Mesenchymal stem cell (in vitro differentiated cells and primary cell): ENCODE measurements at regions not wholly inside any gene's neighbourhood (a gene's known extent, or its start where the extent isn't known, plus 50 kb on each side); places are given as distances from the start of the nearest gene placed in this dataset.

Experiments used
- DNase-seq: peaks from one replicate; pipeline ENCODE4 v3.0.0-alpha.2; 2013
- H2AFZ ChIP-seq: one replicate; pipeline ENCODE4 v1.6.1; 2013; ENCODE audit warnings: low read depth, mild to moderate bottlenecking, control low read depth, inconsistent platforms, low read length, moderate library complexity
- H2AK5ac ChIP-seq: 2 replicates; pipeline ENCODE4 v1.6.1; 2013; ENCODE audit warnings: low read length, moderate library complexity, mild to moderate bottlenecking, inconsistent platforms; ENCODE audit not compliant: severe bottlenecking
- H2BK120ac ChIP-seq: one replicate; pipeline ENCODE4 v1.6.1; 2013; ENCODE audit warnings: low read depth, mild to moderate bottlenecking, inconsistent platforms, low read length, moderate library complexity
- H2BK12ac ChIP-seq, 2 experiments: one replicate each; pipeline ENCODE4 v1.6.1; 2013; ENCODE audit warnings: inconsistent platforms in 2 of 2, low read length in 2 of 2, mild to moderate bottlenecking in 2 of 2, moderate library complexity in 2 of 2, control low read depth in 1 of 2
- H2BK15ac ChIP-seq: one replicate; pipeline ENCODE4 v1.6.1; 2013; ENCODE audit warnings: mild to moderate bottlenecking, low read depth, inconsistent platforms; ENCODE audit not compliant: poor library complexity, severe bottlenecking
- H2BK5ac ChIP-seq: 2 replicates; pipeline ENCODE4 v1.6.1; 2013; ENCODE audit warnings: low read depth, mild to moderate bottlenecking, low read length, control low read depth, inconsistent platforms; ENCODE audit not compliant: poor library complexity, severe bottlenecking
- H3K14ac ChIP-seq, 2 experiments: one replicate each; pipeline ENCODE4 v1.6.1; 2013; ENCODE audit warnings: inconsistent platforms in 2 of 2, low read length in 2 of 2, control low read depth in 1 of 2, mild to moderate bottlenecking in 1 of 2, moderate library complexity in 1 of 2
- H3K18ac ChIP-seq, 2 experiments: one replicate each; pipeline ENCODE4 v1.6.1; 2013; ENCODE audit warnings: inconsistent platforms in 2 of 2, low read length in 2 of 2, control low read depth in 1 of 2, low read depth in 1 of 2, mild to moderate bottlenecking in 1 of 2
- H3K23ac ChIP-seq, 2 experiments: one replicate each; pipeline ENCODE4 v1.6.1; 2013; ENCODE audit warnings: inconsistent platforms in 2 of 2, low read length in 2 of 2, mild to moderate bottlenecking in 2 of 2, moderate library complexity in 2 of 2, control low read depth in 1 of 2
- H3K27ac ChIP-seq: 2 replicates; pipeline ENCODE4 v1.5.1; 2013; ENCODE audit warnings: mild to moderate bottlenecking, moderate library complexity, low read length, control low read depth, inconsistent platforms; ENCODE audit not compliant: poor library complexity, severe bottlenecking
- H3K27me3 ChIP-seq, 2 experiments: 2 replicates each; pipeline versions ENCODE4 v1.6.1 to v1.7.0; 2013; ENCODE audit warnings: low read length in 2 of 2, mild to moderate bottlenecking in 2 of 2, moderate library complexity in 2 of 2, control low read depth in 1 of 2, inconsistent platforms in 1 of 2; ENCODE audit not compliant: control insufficient read depth in 1 of 2, insufficient read depth in 1 of 2
- H3K36me3 ChIP-seq, 2 experiments: 2 replicates each; pipeline versions ENCODE4 v1.6.1 to v1.7.0; 2013; ENCODE audit warnings: low read length in 2 of 2, control low read depth in 1 of 2, inconsistent platforms in 1 of 2, low read depth in 1 of 2, mild to moderate bottlenecking in 1 of 2; ENCODE audit not compliant: insufficient read depth in 2 of 2, control insufficient read depth in 1 of 2
- H3K4ac ChIP-seq, 2 experiments: one replicate each; pipeline ENCODE4 v1.6.1; 2013; ENCODE audit warnings: inconsistent platforms in 2 of 2, low read length in 2 of 2, mild to moderate bottlenecking in 2 of 2, moderate library complexity in 2 of 2, control low read depth in 1 of 2, low read depth in 1 of 2
- H3K4me1 ChIP-seq: 2 replicates; pipeline ENCODE4 v1.6.1; 2013; ENCODE audit warnings: low read depth, low read length, control low read depth; ENCODE audit not compliant: control insufficient read depth, insufficient read depth
- H3K4me2 ChIP-seq: 2 replicates; pipeline ENCODE4 v1.6.1; 2013; ENCODE audit warnings: low read length, mild to moderate bottlenecking, inconsistent platforms; ENCODE audit not compliant: poor library complexity, severe bottlenecking
- H3K4me3 ChIP-seq, 2 experiments: 2 replicates each; pipeline versions ENCODE4 v1.5.1 to v1.7.0; 2013; ENCODE audit warnings: low read length in 2 of 2, mild to moderate bottlenecking in 2 of 2, control low read depth in 1 of 2, low read depth in 1 of 2; ENCODE audit not compliant: insufficient read depth in 1 of 2
- H3K79me1 ChIP-seq: replicated peaks from 2 replicates; pipeline ENCODE4 v1.6.1; 2013; ENCODE audit warnings: mild to moderate bottlenecking, control low read depth, low read length, inconsistent platforms; ENCODE audit not compliant: poor library complexity, severe bottlenecking
- H3K9ac ChIP-seq: 2 replicates; pipeline ENCODE4 v1.7.0; 2013; ENCODE audit warnings: mild to moderate bottlenecking, low read length, moderate library complexity
- H3K9me3 ChIP-seq: 2 replicates; pipeline ENCODE4 v1.7.0; 2013; ENCODE audit warnings: mild to moderate bottlenecking, low read length; ENCODE audit not compliant: control insufficient read depth
- H4K8ac ChIP-seq: one replicate; pipeline ENCODE4 v1.6.1; 2013; ENCODE audit warnings: inconsistent platforms, mild to moderate bottlenecking, low read length, moderate library complexity
- H4K91ac ChIP-seq: one replicate; pipeline ENCODE4 v1.6.1; 2013; ENCODE audit warnings: mild to moderate bottlenecking, low read length, inconsistent platforms
- WGBS: methylation state at CpG from one replicate; pipeline ENCODE4 v1.1.7; 2013; ENCODE audit warnings: mixed read lengths; 5-methylcytosine and 5-hydroxymethylcytosine counted together

DNA sequence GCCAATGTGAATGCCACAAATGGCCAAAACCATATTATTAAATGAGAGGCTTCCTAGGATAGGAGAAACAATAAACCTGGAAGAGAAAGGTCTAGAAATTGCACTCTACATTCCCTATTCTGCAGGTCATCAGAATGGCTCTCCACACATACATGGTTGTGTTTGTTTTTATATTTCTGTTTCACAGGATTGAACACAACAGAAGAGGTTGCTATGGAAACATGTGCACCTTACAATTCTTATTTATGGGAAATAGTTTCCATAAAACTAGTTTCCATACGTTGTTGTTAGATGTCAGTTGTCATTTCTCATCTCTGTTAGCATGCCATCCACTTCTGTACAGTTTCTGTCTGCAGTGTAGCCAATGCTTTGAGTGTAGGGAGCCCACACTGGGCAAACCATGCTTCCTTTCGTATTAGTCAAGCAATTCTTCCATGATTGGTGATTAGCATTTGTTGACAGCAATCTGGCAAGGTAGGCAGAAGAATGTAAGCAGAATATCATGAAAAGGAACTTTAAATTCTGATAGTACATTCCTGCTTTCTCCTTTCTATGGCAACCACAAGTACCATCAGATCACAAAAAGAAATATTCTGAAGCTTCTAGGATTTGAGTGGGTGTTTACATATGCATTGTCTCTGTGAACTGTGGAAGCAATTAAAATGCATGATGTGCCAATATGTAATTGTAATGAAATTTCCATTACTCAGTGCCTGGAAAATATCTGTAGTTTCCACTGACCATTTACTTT is 141.6 kb upstream of the AVPR1A start:
- Histone ChIP-seq H3K18ac (peak overlapping the region in 1 of 2 experiments; percentile 30), H2AK5ac (no peak overlapping the region)

DNA sequence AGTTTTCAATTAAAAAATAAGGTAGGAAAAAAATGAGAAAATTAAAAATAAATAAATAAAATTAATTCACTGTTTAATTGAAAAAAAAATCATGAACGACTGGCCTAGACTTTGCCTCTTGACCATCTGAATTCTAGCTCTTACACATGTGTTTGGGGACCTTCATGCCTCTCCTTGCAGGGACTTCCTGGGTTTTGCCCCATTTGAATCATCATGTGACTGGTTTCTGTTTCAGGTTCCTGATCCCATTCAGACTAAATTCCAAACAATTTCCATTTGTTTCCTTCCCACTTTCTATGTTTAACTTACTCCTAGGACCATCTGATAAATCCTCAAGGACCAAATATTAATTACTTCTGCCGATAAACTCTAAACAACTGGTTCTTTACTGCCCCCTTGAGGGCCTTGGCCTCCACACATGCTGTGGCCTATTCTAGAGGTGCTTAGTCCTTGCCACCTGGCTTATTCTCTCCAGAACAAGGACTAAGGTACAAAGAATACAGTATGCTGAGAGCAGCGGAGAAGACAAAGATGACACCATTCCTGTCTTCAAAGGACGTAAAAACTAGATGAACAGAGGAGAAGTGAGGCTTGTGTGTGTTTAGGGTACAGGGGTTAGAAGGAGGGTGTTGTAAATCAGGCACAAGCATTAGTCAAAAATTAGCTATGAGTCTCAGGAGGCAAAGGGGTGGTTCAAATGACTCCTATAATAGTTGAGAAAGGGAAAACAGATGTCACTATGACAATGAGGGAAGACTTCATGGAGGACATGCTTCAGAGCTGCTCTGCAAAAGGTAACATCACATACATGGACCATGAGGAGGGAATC is 125.8 kb upstream of the AVPR1A start:
- no peaks in the 10 kb centered on the region for H3K4me1 ChIP-seq
- 23% methylated on average over 4 of the region's 4 CpGs for WGBS

More for the DNA sequence above, 141.6 kb upstream of the AVPR1A start:
- no peak overlapping the region for H3K9ac ChIP-seq
- H4K8ac ChIP-seq: no peak overlapping the region
- no peak overlapping the region for H3K14ac ChIP-seq
- no peaks in the 10 kb centered on the region for H3K36me3 ChIP-seq
- H3K23ac ChIP-seq: no peak overlapping the region
- no peaks in the 10 kb centered on the region for H3K27me3 ChIP-seq
- H2AFZ ChIP-seq: no peak overlapping the region
- no peak overlapping the region for H3K4me2 ChIP-seq
- H3K9me3 ChIP-seq: no peaks in the 10 kb centered on the region
- H3K4me1 ChIP-seq: no peaks in the 10 kb centered on the region
- no peak overlapping the region for H3K4ac ChIP-seq
- no peak overlapping the region for H2BK5ac ChIP-seq
- H4K91ac ChIP-seq: no peak overlapping the region
- H2BK15ac ChIP-seq: no peak overlapping the region
- peak; percentile 18 for DNase-seq
- no peak overlapping the region for H3K27ac ChIP-seq
- WGBS: 56% methylated on average over 2 of the region's 2 CpGs
- no peaks in the 10 kb centered on the region for H3K79me1 ChIP-seq
- no peak overlapping the region for H2BK120ac ChIP-seq
- H3K4me3 ChIP-seq: no peak overlapping the region
- no peak overlapping the region for H2BK12ac ChIP-seq

DNA sequence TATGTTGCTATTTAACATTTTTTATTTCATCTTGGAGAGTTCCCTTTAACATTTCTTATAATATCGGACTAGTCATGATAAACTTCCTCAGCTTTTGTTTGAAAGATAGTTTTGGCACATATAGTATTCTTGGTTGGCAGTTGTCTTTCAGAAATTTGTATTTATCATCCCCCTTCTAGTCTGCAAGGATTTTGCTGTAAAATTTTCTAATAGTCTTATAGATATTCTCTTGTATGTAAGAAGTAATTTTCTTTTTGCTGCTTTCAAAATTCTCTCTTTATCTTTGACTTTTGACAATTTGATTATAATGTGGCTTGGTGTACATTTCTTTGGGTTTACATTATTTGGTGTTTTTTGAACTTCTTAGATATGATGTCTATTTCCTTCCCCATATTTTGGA is 116.0 kb upstream of the AVPR1A start:
- H2AFZ ChIP-seq: no peak overlapping the region
- no peak overlapping the region for H3K9ac ChIP-seq
- H3K27ac ChIP-seq: no peak overlapping the region
- no peak overlapping the region for H4K91ac ChIP-seq
- H3K36me3 ChIP-seq: no peaks in the 10 kb centered on the region
- H4K8ac ChIP-seq: no peak overlapping the region
- H3K18ac ChIP-seq: no peak overlapping the region
- no peak overlapping the region for H2BK5ac ChIP-seq
- H3K4me2 ChIP-seq: no peak overlapping the region
- H2BK15ac ChIP-seq: no peak overlapping the region
- H2BK12ac ChIP-seq: no peak overlapping the region
- peaks cover 30% of the 10 kb centered on the region for H3K9me3 ChIP-seq
- no peak overlapping the region for H3K14ac ChIP-seq
- no peaks in the 10 kb centered on the region for H3K27me3 ChIP-seq
- no peaks in the 10 kb centered on the region for H3K79me1 ChIP-seq
- no CpG with 5 or more reads among the region's 1 CpG for WGBS
- no peak overlapping the region for H3K23ac ChIP-seq
- no peak for DNase-seq
- no peak overlapping the region for H3K4ac ChIP-seq
- H3K4me3 ChIP-seq: no peak overlapping the region
- no peak overlapping the region for H2AK5ac ChIP-seq
- no peak overlapping the region for H2BK120ac ChIP-seq
- H3K4me1 ChIP-seq: no peaks in the 10 kb centered on the region

More for the DNA sequence above, 125.8 kb upstream of the AVPR1A start:
- no peak overlapping the region for H4K8ac ChIP-seq
- H2BK120ac ChIP-seq: no peak overlapping the region
- no peak overlapping the region for H3K18ac ChIP-seq
- H3K14ac ChIP-seq: no peak overlapping the region
- H3K9ac ChIP-seq: peak overlapping the region; percentile 68
- no peaks in the 10 kb centered on the region for H3K9me3 ChIP-seq
- no peaks in the 10 kb centered on the region for H3K79me1 ChIP-seq
- peak; percentile 36 for DNase-seq
- peak overlapping the region in 1 of 2 experiments; percentile 27 for H3K4me3 ChIP-seq
- no peak overlapping the region for H4K91ac ChIP-seq
- H2AK5ac ChIP-seq: no peak overlapping the region
- no peak overlapping the region for H3K4me2 ChIP-seq
- no peak overlapping the region for H3K23ac ChIP-seq
- no peak overlapping the region for H2BK12ac ChIP-seq
- no peak overlapping the region for H3K4ac ChIP-seq
- H3K36me3 ChIP-seq: no peaks in the 10 kb centered on the region
- no peaks in the 10 kb centered on the region for H3K27me3 ChIP-seq
- no peak overlapping the region for H2BK5ac ChIP-seq
- no peak overlapping the region for H2BK15ac ChIP-seq
- H3K27ac ChIP-seq: no peak overlapping the region
- no peak overlapping the region for H2AFZ ChIP-seq

DNA sequence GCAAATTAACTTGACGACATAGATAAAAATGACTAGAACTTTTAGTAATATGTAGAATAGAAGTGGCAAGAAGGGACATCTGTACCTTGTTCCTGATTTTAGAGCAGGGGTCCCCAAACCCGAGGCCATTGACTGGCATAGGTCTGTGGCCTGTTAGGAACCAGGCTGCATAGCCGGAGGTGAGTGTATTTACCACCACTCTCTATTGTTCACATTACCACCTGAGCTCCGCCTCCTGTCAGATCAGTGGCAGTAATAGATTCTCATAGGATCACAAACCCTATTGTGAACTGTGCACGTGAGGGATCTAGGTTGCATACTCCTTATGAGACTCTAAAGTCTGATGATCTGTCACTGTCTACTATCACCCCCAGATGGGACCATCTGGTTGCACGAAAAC is 113.6 kb upstream of the AVPR1A start:
- Histone ChIP-seq H3K27me3 (no peaks in the 10 kb centered on the region), H4K91ac (no peak overlapping the region), H2AK5ac (no peak overlapping the region), H3K4ac (no peak overlapping the region), H4K8ac (no peak overlapping the region), H3K36me3 (no peaks in the 10 kb centered on the region), H3K4me3 (no peak overlapping the region), H3K9ac (no peak overlapping the region), H3K4me2 (no peak overlapping the region), H3K4me1 (no peaks in the 10 kb centered on the region), H2BK15ac (no peak overlapping the region), H3K18ac (no peak overlapping the region), H3K27ac (no peak overlapping the region), H2BK120ac (no peak overlapping the region), H3K9me3 (peaks cover 30% of the 10 kb centered on the region), H2BK5ac (no peak overlapping the region), H2AFZ (no peak overlapping the region), H3K14ac (no peak overlapping the region), H3K23ac (no peak overlapping the region), H3K79me1 (no peaks in the 10 kb centered on the region), H2BK12ac (no peak overlapping the region)
- 85% methylated on average over 4 of the region's 6 CpGs for WGBS
- DNase-seq: no peak
